Omental fat pad (tissue), 3 donors: ENCODE measurements at regions not wholly inside any gene's neighbourhood (a gene's known extent, or its start where the extent isn't known, plus 50 kb on each side); places are given as distances from the start of the nearest gene placed in this dataset.

Source experiments
- ATAC-seq: fragments of 150-250 bp; one replicate; pipeline ENCODE4 v1.9.1; 2016; ENCODE audit warnings: mild to moderate bottlenecking, moderate library complexity; ENCODE audit not compliant: low FRiP score
- DNase-seq: peaks from one replicate; pipeline ENCODE4 v3.0.0-alpha.2; 2019; ENCODE audit warnings: low spot score
- CTCF ChIP-seq, 3 donors: fragments of 450-650 bp; IDR thresholded peaks; one replicate each; pipeline ENCODE4 v1.5.1; 2016 to 2017; ENCODE audit warnings: antibody characterized with exemption in 3 of 3, mild to moderate bottlenecking in 3 of 3, moderate library complexity in 2 of 3

GRCh38 chr11:23959462-23959861 is 537.4 kb upstream of the LUZP2 start:
- no peak for ATAC-seq
- no peak for DNase-seq
- TF ChIP-seq CTCF (IDR thresholded peaks at IDR 0.05) = no peak

- DNase-seq (no peak), ATAC-seq (no peak)
- no peak for TF ChIP-seq CTCF (IDR thresholded peaks at IDR 0.05)
These were observed 535.1 kb upstream of the LUZP2 start for GRCh38 chr11:23961503-23962338.

GRCh38 chr11:23973244-23973643 is 523.6 kb upstream of the LUZP2 start:
- no peak for ATAC-seq
- DNase-seq = no peak
- no peak for TF ChIP-seq CTCF (IDR thresholded peaks at IDR 0.05)

GRCh38 chr11:23974051-23974450 is 522.8 kb upstream of the LUZP2 start:
- DNase-seq (no peak), ATAC-seq (no peak)
- TF ChIP-seq CTCF (IDR thresholded peaks at IDR 0.05) = no peak

GRCh38 chr11:23974601-23975000 is 522.3 kb upstream of the LUZP2 start:
- no peak for TF ChIP-seq CTCF (IDR thresholded peaks at IDR 0.05)
- DNase-seq = no peak
- ATAC-seq = no peak

- ATAC-seq = no peak
- no peak for DNase-seq
- TF ChIP-seq CTCF (IDR thresholded peaks at IDR 0.05) = no peak
These were observed 520.4 kb upstream of the LUZP2 start for GRCh38 chr11:23976426-23976825.

GRCh38 chr11:23976841-23977271 is 520.0 kb upstream of the LUZP2 start:
- no peak for DNase-seq
- ATAC-seq = no peak
- no peak for TF ChIP-seq CTCF (IDR thresholded peaks at IDR 0.05)
